D721Med (cell line): ENCODE measurements at regions not wholly inside any gene's neighbourhood (a gene's known extent, or its start where the extent isn't known, plus 50 kb on each side); places are given as distances from the start of the nearest gene placed in this dataset.

Source experiments
- DNase-seq: peaks from one replicate; pipeline ENCODE4 v3.0.0; 2011; ENCODE audit warnings: low spot score; ENCODE audit not compliant: insufficient read length
- FAIRE-seq: peaks from 2 replicates; lab custom pipeline; 2011; peaks lifted over from hg19 to GRCh38; lab: Jason Lieb, UNC
- CTCF ChIP-seq: IDR thresholded peaks from 2 replicates; pipeline ENCODE4 v1.5.1; 2012; ENCODE audit warnings: mild to moderate bottlenecking, control low read depth; ENCODE audit not compliant: insufficient read depth; ENCODE audit errors: missing control alignments

- FAIRE-seq (no peak), DNase-seq (no peak)
- no peak for TF ChIP-seq CTCF
Measured at GRCh38 chr1:181409981-181410380, 73.3 kb upstream of the CACNA1E start.

GRCh38 chr1:181412746-181413145 lies 70.6 kb upstream of the CACNA1E start:
- FAIRE-seq (no peak), DNase-seq (no peak)
- no peak for TF ChIP-seq CTCF

- TF ChIP-seq CTCF, result no peak
- no peak for DNase-seq
- FAIRE-seq, result no peak
Measured at GRCh38 chr1:181413195-181413815, 70.0 kb upstream of the CACNA1E start.

GRCh38 chr1:181413836-181414235 lies 69.5 kb upstream of the CACNA1E start:
- DNase-seq (no peak), FAIRE-seq (no peak)
- TF ChIP-seq CTCF, result no peak

GRCh38 chr1:181416268-181416860 lies 67.0 kb upstream of the CACNA1E start:
- no peak for FAIRE-seq
- no peak for DNase-seq
- no peak for TF ChIP-seq CTCF

- no peak for TF ChIP-seq CTCF
- FAIRE-seq (no peak), DNase-seq (no peak)
Measured at GRCh38 chr1:181417915-181418314, 65.4 kb upstream of the CACNA1E start.

GRCh38 chr1:181423301-181423918 lies 59.9 kb upstream of the CACNA1E start:
- peak; percentile 25 for FAIRE-seq
- DNase-seq, result peak; percentile 57
- peak; percentile 66 for TF ChIP-seq CTCF
